GM19395 (cell line): ENCODE measurements at regions not wholly inside any gene's neighbourhood (a gene's known extent, or its start where the extent isn't known, plus 50 kb on each side); places are given as distances from the start of the nearest gene placed in this dataset.
"Not testable (repeated sequence)": the region's sequence is repeated elsewhere in the genome, so short reads cannot be mapped to it uniquely, and the experiment has no call there.

ENCODE experiments used
- ATAC-seq: cut with Tn5 transposase; IDR thresholded peaks from one replicate; pipeline ENCODE4 v1.9.1; 2021; ENCODE audit warnings: mild to moderate bottlenecking, moderate library complexity; ENCODE audit not compliant: unreplicated experiment

GRCh38 chr10:57367412-57367811 lies 900.3 kb downstream of the IPMK start:
- ATAC-seq: no peak

GRCh38 chr10:57362811-57363210 lies 904.9 kb downstream of the IPMK start:
- no peak for ATAC-seq

- ATAC-seq: no peak
Measured at GRCh38 chr10:57353403-57354003, 914.2 kb downstream of the IPMK start.

- no peak for ATAC-seq
Measured at GRCh38 chr10:57351076-57351475, 916.6 kb downstream of the IPMK start.

- ATAC-seq: no peak
Measured at GRCh38 chr10:57341294-57341693, 926.4 kb downstream of the IPMK start.

- peak; percentile 83 for ATAC-seq
Measured at GRCh38 chr10:57338823-57339558, 928.7 kb downstream of the IPMK start.

GRCh38 chr10:57336865-57337264 lies 930.8 kb downstream of the IPMK start:
- ATAC-seq: no peak

GRCh38 chr10:57336341-57336740 lies 931.4 kb downstream of the IPMK start:
- ATAC-seq: no peak

- no peak for ATAC-seq
Measured at GRCh38 chr10:57334523-57334922, 933.2 kb downstream of the IPMK start.

- ATAC-seq: no peak
Measured at GRCh38 chr10:57333880-57334279, 933.8 kb downstream of the IPMK start.

- not testable (repeated sequence) for ATAC-seq
Measured at GRCh38 chr10:57321400-57321854, 946.3 kb downstream of the IPMK start.

GRCh38 chr10:57320416-57320815 lies 947.3 kb downstream of the IPMK start:
- ATAC-seq: no peak

- no peak for ATAC-seq
Measured at GRCh38 chr10:57314046-57314445, 953.0 kb upstream of the ZWINT start.

GRCh38 chr10:57303566-57303965 lies 942.5 kb upstream of the ZWINT start:
- ATAC-seq: no peak

- no peak for ATAC-seq
Measured at GRCh38 chr10:57300718-57301117, 939.7 kb upstream of the ZWINT start.

- no peak for ATAC-seq
Measured at GRCh38 chr10:57294698-57295097, 933.6 kb upstream of the ZWINT start.

- no peak for ATAC-seq
Measured at GRCh38 chr10:57288754-57289153, 927.7 kb upstream of the ZWINT start.

- ATAC-seq: no peak
Measured at GRCh38 chr10:57262892-57263291, 901.8 kb upstream of the ZWINT start.

- ATAC-seq: no peak
Measured at GRCh38 chr10:57260175-57260574, 899.1 kb upstream of the ZWINT start.

- ATAC-seq: no peak
Measured at GRCh38 chr10:57249615-57250281, 888.7 kb upstream of the ZWINT start.

GRCh38 chr10:57247271-57247670 lies 886.2 kb upstream of the ZWINT start:
- ATAC-seq: no peak

GRCh38 chr10:57225920-57226319 lies 864.9 kb upstream of the ZWINT start:
- ATAC-seq: no peak
